ENCODE measurements at regions not wholly inside any gene's neighbourhood (a gene's known extent, or its start where the extent isn't known, plus 50 kb on each side); places are given as distances from the start of the nearest gene placed in this dataset.
"Not testable (repeated sequence)": the region's sequence is repeated elsewhere in the genome, so short reads cannot be mapped to it uniquely, and the experiment has no call there.

GRCh38 chr2:52414561-52415295, 1352.9 kb upstream of the CHAC2 start:
- Histone ChIP-seq H2AFZ (no peak overlapping the region), H3K27me3 (ENCODE audit: insufficient read depth, low read depth) (no peaks in the 10 kb centered on the region), H3K9me3 (ENCODE audit: insufficient read depth, low read depth) (no peaks in the 10 kb centered on the region), H3K4me3 (no peak overlapping the region), H3K4me2 (no peak overlapping the region), H3K4me1 (replicated peaks; ENCODE audit: insufficient read depth) (no peaks in the 10 kb centered on the region), H3K27ac (no peak overlapping the region), H3F3A (ENCODE audit: insufficient read depth, low read depth) (no peaks in the 10 kb centered on the region), H4K20me1 (ENCODE audit: insufficient read depth) (no peaks in the 10 kb centered on the region), H3K36me3 (ENCODE audit: low read depth) (no peaks in the 10 kb centered on the region), H3K79me2 (ENCODE audit: low read depth) (no peaks in the 10 kb centered on the region), H3K9me2 (ENCODE audit: insufficient read depth) (peaks cover 6% of the 10 kb centered on the region; the same call in 1 of the 2 replicates)
- no peak for DNase-seq
- POLR2A ChIA-PET (ENCODE audit: unreplicated experiment), result no interaction called here
- no peak for TF ChIP-seq CTCF (conservative IDR thresholded peaks at IDR 0.05)
- TF ChIP-seq EZH2 (IDR thresholded peaks at IDR 0.05; ENCODE audit: low read depth), result no peak
- intact Hi-C loops (cut with micrococcal nuclease; ENCODE audit: unreplicated experiment), result loop anchor here (5.0 to 10.0 kb wide), 2 partner anchors 560 to 1328 kb away; no protein-coding TSS in a partner anchor
- CTCF ChIA-PET, result no interaction called here
- BruUV-seq (replicated peaks), result no TSS peak

- H3K27ac ChIP-seq; H3K9me2 ChIP-seq (ENCODE audit: insufficient read depth); DNase-seq; H3K4me2 ChIP-seq; H3K4me1 ChIP-seq (replicated peaks; ENCODE audit: insufficient read depth); H4K20me1 ChIP-seq (ENCODE audit: insufficient read depth); H2AFZ ChIP-seq; H3K79me2 ChIP-seq (ENCODE audit: low read depth); BruUV-seq (replicated peaks); H3K36me3 ChIP-seq (ENCODE audit: low read depth); POLR2A ChIA-PET (ENCODE audit: unreplicated experiment); H3F3A ChIP-seq (ENCODE audit: insufficient read depth, low read depth); H3K9me3 ChIP-seq (ENCODE audit: insufficient read depth, low read depth); H3K27me3 ChIP-seq (ENCODE audit: insufficient read depth, low read depth); H3K4me3 ChIP-seq: not testable (repeated sequence)
- intact Hi-C loops (cut with micrococcal nuclease; ENCODE audit: unreplicated experiment), result loop anchor here (10.0 kb wide), 1 partner anchor 565 kb away; no protein-coding TSS in a partner anchor
- CTCF ChIA-PET, result interaction anchor here (0.6 kb wide), 1 partner anchor 45 kb away, joined by 15 read pairs; no protein-coding TSS in a partner anchor
Measured at GRCh38 chr2:52409308-52410118, 1358.1 kb upstream of the CHAC2 start.

- H3K36me3 ChIP-seq (ENCODE audit: low read depth), result no peaks in the 10 kb centered on the region
- H3K9me2 ChIP-seq (ENCODE audit: insufficient read depth), result no peaks in the 10 kb centered on the region
- no TSS peak for BruUV-seq (replicated peaks)
- ChIA-PET CTCF (no interaction called here), POLR2A (ENCODE audit: unreplicated experiment) (no interaction called here)
- no peak overlapping the region for H3K4me3 ChIP-seq
- H2AFZ ChIP-seq, result no peak overlapping the region
- H3K4me1 ChIP-seq (replicated peaks; ENCODE audit: insufficient read depth), result no peaks in the 10 kb centered on the region
- H3K9me3 ChIP-seq (ENCODE audit: insufficient read depth, low read depth), result no peaks in the 10 kb centered on the region
- no peak overlapping the region for H3K27ac ChIP-seq
- no peak for DNase-seq
- intact Hi-C loops (cut with micrococcal nuclease; ENCODE audit: unreplicated experiment), result no loop called here
- no peak overlapping the region for H3K4me2 ChIP-seq
- H3F3A ChIP-seq (ENCODE audit: insufficient read depth, low read depth), result no peaks in the 10 kb centered on the region
- H4K20me1 ChIP-seq (ENCODE audit: insufficient read depth), result 0 out of 2 replicates have a peak, but pooled peaks cover 3% of the 10 kb centered on the region
- H3K27me3 ChIP-seq (ENCODE audit: insufficient read depth, low read depth), result no peaks in the 10 kb centered on the region
- TF ChIP-seq EZH2 (IDR thresholded peaks at IDR 0.05; ENCODE audit: low read depth), result no peak
- no peak for TF ChIP-seq CTCF (conservative IDR thresholded peaks at IDR 0.05)
- H3K79me2 ChIP-seq (ENCODE audit: low read depth), result no peaks in the 10 kb centered on the region
Measured at GRCh38 chr2:52405980-52406379, 1361.6 kb upstream of the CHAC2 start.

All from PC-9 (cell line).